Activated CD4-positive, alpha-beta memory T cell treated with anti-CD3 and anti-CD28 coated beads, Interleukin-2, amount 10 ng/mL, durations not matched to agents 7 days and 5 days (primary cell): ENCODE measurements at regions not wholly inside any gene's neighbourhood (a gene's known extent, or its start where the extent isn't known, plus 50 kb on each side); places are given as distances from the start of the nearest gene placed in this dataset.

Experiments
- CTCF ChIA-PET: fragments of 350-600 bp; sonication (Branson Sonifier 250); formaldehyde crosslinking; loops from one replicate; lab custom pipeline; 2021; ENCODE audit warnings: antibody characterized with exemption, inconsistent platforms; lab: Charles Lee
- POLR2A ChIA-PET: fragments of 350-600 bp; sonication (Branson Sonifier 250); formaldehyde crosslinking; loops from one replicate; lab custom pipeline; 2021; ENCODE audit warnings: antibody characterized with exemption; lab: Charles Lee
- DNase-seq: peaks from one replicate; pipeline ENCODE4 v3.0.0-alpha.2; 2020
- H3K27ac Mint-ChIP-seq: one replicate; pipeline ENCODE4 v1.8.0; 2021; ENCODE audit warnings: mild to moderate bottlenecking, mixed read lengths
- H3K27me3 Mint-ChIP-seq: one replicate; pipeline ENCODE4 v1.8.0; 2021; ENCODE audit warnings: mixed read lengths
- H3K36me3 Mint-ChIP-seq: one replicate; pipeline ENCODE4 v1.8.0; 2021; ENCODE audit warnings: low read depth, mixed read lengths
- H3K4me1 Mint-ChIP-seq: one replicate; pipeline ENCODE4 v1.8.0; 2021; ENCODE audit warnings: mixed read lengths
- H3K4me3 Mint-ChIP-seq: one replicate; pipeline ENCODE4 v1.8.0; 2021; ENCODE audit warnings: mild to moderate bottlenecking, mixed read lengths
- H3K9me3 Mint-ChIP-seq: one replicate; pipeline ENCODE4 v1.8.0; 2021; ENCODE audit warnings: mixed read lengths

DNA sequence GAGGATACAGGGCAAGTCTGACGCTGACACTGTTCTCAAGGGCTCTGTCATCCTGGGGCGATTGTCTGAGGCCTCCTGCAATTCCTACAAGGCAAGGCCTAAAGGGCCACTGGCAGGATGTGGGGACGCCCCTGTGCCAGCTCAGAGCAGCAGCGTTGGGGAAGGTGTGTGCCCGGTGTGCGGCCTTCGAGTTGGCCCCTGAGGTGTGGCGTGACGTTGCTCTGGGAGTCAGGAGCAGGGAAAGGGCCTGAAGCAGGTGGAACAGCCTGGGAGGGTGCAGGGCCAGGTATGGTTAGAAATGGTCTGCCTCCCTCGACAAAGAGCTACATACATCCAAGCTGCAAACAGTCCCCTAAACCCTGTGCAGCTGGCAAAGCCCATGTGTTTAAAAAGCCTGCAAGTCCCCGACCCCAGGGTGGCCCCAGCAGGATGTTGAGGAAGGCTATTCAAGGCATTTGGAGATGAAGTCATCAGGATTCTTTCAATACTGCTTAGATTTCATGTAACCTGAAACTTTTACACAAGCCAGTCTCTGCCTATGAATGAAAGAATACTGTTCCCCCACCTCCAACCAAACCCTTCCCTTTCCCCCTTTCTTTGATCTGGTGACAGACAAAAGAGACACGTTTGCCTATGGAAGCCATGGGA lies 142.5 kb upstream of the TNS3 start:
- Mint-ChIP-seq H3K4me1 (no peaks in the 10 kb centered on the region), H3K27me3 (no peaks in the 10 kb centered on the region), H3K9me3 (no peaks in the 10 kb centered on the region), H3K36me3 (no peaks in the 10 kb centered on the region), H3K4me3 (no peak overlapping the region), H3K27ac (no peak overlapping the region)
- DNase-seq = no peak
- ChIA-PET CTCF (no interaction called here), POLR2A (no interaction called here)

DNA sequence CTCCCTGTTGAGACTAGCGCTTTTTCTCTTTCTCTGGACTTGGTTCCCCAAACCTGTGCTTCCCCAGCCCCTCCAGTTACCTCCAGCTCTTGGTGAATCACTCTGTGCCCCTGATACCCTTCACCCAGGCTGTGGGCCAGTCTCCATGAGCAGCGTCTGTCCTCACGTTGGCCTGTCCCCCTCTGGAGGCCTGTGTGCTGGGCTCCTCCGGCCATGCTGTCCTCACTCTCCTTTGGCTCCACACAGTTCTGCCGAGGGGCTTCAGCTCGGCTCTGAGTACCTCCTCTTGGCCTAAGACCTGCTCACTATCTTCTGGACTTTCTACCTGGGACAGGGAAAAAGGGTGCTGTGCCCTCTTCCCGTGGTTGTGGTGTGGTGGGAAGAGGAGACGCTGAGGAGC lies 140.2 kb upstream of the TNS3 start:
- no peaks in the 10 kb centered on the region for H3K4me1 Mint-ChIP-seq
- H3K4me3 Mint-ChIP-seq = no peak overlapping the region
- POLR2A ChIA-PET = no interaction called here
- no peaks in the 10 kb centered on the region for H3K27me3 Mint-ChIP-seq
- no peaks in the 10 kb centered on the region for H3K9me3 Mint-ChIP-seq
- no peak for DNase-seq
- H3K27ac Mint-ChIP-seq = no peak overlapping the region
- H3K36me3 Mint-ChIP-seq = no peaks in the 10 kb centered on the region
- CTCF ChIA-PET = no interaction called here

DNA sequence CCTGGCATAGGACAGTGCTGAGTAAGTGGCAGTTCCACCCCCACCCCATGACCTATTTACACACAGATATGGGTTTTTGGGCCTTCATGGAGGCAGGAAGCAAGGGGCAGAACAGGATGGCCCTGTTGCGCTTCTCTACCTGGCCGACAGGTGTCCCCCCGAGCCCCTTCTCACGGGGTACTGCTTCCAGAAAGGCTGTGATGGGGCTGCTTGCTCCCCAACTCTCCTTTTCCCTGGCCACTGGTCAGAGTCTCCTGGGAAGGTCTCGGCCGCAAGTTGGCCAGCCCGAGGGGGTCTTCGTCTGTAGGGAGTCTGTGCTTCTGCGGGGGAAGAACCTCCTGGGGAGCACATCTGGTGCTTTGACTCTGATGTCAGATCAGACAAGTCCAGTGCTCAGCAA lies 139.8 kb upstream of the TNS3 start:
- CTCF ChIA-PET = no interaction called here
- POLR2A ChIA-PET = no interaction called here
- no peaks in the 10 kb centered on the region for H3K36me3 Mint-ChIP-seq

DNA sequence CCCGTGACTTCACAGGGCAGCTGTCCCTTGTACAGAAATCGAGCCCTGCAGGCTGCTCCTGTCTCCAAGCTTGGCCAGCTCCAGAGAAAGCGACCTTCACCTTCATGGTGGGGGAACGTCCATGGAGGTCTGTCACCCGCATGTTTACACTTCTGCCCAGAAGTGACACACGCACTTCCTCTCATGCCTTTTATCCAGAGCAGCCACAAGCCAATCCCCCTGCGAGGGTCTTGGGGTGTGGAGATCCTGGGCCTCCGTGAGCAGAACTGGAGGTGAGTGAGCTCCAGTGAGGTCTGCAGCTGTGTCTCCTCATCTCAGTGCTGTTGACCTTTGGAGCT lies 139.0 kb upstream of the TNS3 start:
- no peak overlapping the region for H3K4me3 Mint-ChIP-seq
- H3K27me3 Mint-ChIP-seq = no peaks in the 10 kb centered on the region
- H3K9me3 Mint-ChIP-seq = no peaks in the 10 kb centered on the region
- ChIA-PET POLR2A (no interaction called here), CTCF (no interaction called here)
- no peak for DNase-seq
- no peak overlapping the region for H3K27ac Mint-ChIP-seq
- H3K36me3 Mint-ChIP-seq = no peaks in the 10 kb centered on the region
- no peaks in the 10 kb centered on the region for H3K4me1 Mint-ChIP-seq

More for the DNA sequence above, 139.8 kb upstream of the TNS3 start:
- Mint-ChIP-seq H3K27me3 (no peaks in the 10 kb centered on the region), H3K27ac (no peak overlapping the region), H3K4me3 (no peak overlapping the region), H3K4me1 (no peaks in the 10 kb centered on the region), H3K9me3 (no peaks in the 10 kb centered on the region)
- no peak for DNase-seq

DNA sequence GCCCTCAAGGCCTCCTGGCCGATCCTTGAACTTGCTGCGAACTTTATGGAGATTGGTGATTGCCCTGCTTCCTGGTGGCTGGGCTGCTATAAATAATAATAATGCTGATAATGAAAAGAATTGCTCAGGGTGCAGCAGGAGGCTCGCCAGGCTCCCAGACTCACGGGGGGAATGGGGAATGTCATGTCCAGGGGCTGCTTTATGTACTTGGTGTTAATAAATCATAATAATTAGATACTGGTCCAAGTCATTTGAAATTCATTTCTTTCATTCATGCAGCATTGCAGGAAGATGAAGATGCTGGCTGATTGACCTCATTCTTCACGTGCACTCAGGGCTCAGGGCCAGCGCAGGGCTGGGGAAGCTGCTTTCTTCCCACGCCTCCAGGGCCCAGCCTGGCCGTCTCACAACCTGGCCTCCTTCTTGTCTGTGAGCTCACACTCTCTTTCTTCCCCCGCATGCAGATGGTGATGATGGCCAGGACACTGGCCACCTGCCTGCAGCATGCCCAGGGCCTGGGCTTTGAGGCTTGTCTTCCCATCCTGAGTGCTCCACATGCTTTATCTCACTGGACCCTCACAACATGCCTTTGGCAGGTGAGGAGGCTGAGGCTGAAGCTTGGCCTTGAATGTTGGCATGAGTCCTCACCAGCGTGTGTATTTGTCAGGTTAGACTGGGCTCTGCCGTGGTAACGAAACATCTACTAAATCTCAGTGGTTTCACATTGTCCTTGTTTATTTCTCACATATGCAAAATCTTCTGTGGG lies 138.4 kb upstream of the TNS3 start:
- Mint-ChIP-seq H3K4me3 (no peak overlapping the region), H3K4me1 (no peaks in the 10 kb centered on the region), H3K36me3 (no peaks in the 10 kb centered on the region), H3K27ac (no peak overlapping the region), H3K27me3 (no peaks in the 10 kb centered on the region), H3K9me3 (no peaks in the 10 kb centered on the region)
- DNase-seq = no peak
- ChIA-PET POLR2A (no interaction called here), CTCF (no interaction called here)

DNA sequence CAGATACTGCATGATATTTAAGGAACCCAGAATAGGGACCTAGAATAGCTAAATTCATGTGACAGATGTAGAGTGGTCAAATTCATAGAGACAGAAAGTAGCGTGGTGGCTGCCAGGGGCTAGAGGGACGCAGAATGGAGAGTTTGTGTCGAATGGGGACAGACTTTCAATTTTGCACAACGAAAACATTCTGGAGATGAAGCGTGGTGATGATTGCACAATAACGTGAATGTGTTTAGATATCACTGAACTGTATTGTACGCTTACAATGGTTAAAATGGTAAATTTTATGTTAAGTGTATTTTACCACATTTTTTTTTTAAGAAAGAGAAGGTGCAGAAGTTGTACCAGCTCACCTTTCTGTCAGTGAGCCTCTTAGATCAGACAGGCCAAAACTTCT lies 137.8 kb upstream of the TNS3 start:
- H3K27ac Mint-ChIP-seq = no peak overlapping the region
- H3K9me3 Mint-ChIP-seq = no peaks in the 10 kb centered on the region
- no peaks in the 10 kb centered on the region for H3K27me3 Mint-ChIP-seq
- H3K4me1 Mint-ChIP-seq = no peaks in the 10 kb centered on the region
- H3K4me3 Mint-ChIP-seq = no peak overlapping the region
- POLR2A ChIA-PET = no interaction called here
- no peak for DNase-seq
- CTCF ChIA-PET = no interaction called here
- H3K36me3 Mint-ChIP-seq = no peaks in the 10 kb centered on the region

DNA sequence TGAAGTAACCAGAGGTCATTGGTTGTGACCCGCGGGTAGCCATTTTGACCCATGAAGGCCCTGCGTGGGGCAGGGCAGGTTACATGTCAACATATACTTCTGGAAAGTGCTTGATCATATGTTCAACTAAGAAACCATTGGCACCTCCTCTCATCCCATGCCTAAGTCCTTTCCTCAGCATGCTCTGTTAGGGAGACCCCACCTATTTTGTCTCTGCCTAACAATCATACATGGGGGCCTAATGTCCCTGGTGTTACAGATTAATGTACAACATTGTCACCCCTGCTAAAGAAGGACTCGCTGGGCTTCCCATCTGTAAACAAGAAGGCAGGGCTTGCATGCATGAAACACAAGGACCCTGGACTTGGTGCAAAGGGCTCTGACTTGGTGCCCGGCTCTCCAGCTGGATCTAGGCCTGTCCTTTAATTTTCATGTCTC lies 133.7 kb upstream of the TNS3 start:
- ChIA-PET POLR2A (no interaction called here), CTCF (no interaction called here)
- Mint-ChIP-seq H3K27me3 (no peaks in the 10 kb centered on the region), H3K27ac (no peak overlapping the region), H3K36me3 (no peaks in the 10 kb centered on the region), H3K9me3 (no peaks in the 10 kb centered on the region), H3K4me1 (no peaks in the 10 kb centered on the region), H3K4me3 (no peak overlapping the region)
- no peak for DNase-seq

DNA sequence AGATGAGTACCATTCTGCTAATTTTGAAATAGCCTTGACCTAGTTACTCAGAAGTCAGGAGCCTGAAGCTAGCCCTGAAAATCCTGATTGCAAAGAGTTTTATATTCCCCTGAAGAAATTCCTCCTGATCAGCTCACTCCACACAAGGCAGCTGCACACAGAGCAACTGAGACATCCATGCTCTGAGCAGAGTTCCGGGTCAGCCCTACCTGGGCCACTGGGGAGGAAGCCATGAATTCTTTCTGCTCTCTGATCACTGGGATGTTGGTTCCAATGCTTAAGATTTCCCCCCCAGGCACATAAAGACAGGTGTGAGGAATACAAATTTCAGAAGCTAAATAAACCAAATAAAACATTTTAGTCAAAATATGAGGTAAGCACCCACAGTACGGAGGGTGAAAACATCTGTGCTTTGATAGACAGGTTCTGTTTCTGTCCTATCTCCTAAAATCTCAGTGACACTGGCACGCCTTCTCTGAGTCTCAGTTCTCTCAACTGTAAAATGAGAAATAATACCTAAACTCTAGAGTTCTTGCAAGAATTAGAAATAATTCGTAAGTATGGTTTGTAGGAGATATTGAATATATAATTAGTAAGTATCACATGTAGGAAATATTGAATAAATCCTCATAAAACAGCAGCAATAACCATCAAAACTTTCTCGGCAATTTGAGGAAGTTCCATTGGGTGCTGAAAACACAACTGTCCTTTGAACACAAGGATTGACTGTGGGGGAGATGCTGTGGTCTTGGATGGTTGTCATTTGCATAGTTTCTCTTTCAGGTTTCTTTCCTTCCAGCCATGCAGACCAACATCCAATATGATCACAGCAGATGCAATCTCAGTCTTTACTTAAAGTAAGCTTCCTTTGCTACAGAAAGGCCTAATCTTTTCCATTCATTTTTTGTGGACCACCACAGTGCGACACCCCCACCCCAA lies 133.0 kb upstream of the TNS3 start:
- CTCF ChIA-PET = no interaction called here
- Mint-ChIP-seq H3K27ac (no peak overlapping the region), H3K36me3 (no peaks in the 10 kb centered on the region), H3K9me3 (no peaks in the 10 kb centered on the region), H3K27me3 (no peaks in the 10 kb centered on the region), H3K4me3 (no peak overlapping the region), H3K4me1 (no peaks in the 10 kb centered on the region)
- POLR2A ChIA-PET = no interaction called here
- DNase-seq = no peak

DNA sequence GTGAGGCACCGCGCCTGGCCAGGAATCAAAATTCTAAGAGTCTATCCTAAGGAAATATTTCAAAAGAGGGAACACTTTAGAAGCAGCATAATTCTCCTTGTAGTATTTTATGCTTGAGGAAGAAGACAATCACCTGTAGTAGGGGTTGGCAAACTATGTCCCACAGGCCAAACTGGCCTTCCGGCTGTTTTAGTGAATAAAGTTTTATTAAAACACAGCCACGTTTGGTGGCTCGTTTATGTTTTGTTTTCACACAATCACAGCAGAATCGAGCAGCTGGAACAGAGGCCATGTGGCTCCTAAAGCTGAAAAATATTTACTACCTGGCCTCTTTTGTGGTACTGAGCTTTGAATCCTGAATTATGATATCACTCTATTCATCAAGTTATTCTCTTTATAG lies 131.7 kb upstream of the TNS3 start:
- POLR2A ChIA-PET = no interaction called here
- Mint-ChIP-seq H3K27ac (no peak overlapping the region), H3K4me3 (no peak overlapping the region), H3K27me3 (no peaks in the 10 kb centered on the region), H3K4me1 (no peaks in the 10 kb centered on the region), H3K9me3 (no peaks in the 10 kb centered on the region), H3K36me3 (no peaks in the 10 kb centered on the region)
- CTCF ChIA-PET = interaction anchor here (0.7 kb wide), 1 partner anchor 406 kb away, joined by 4 read pairs; no protein-coding TSS in a partner anchor
- DNase-seq = no peak

DNA sequence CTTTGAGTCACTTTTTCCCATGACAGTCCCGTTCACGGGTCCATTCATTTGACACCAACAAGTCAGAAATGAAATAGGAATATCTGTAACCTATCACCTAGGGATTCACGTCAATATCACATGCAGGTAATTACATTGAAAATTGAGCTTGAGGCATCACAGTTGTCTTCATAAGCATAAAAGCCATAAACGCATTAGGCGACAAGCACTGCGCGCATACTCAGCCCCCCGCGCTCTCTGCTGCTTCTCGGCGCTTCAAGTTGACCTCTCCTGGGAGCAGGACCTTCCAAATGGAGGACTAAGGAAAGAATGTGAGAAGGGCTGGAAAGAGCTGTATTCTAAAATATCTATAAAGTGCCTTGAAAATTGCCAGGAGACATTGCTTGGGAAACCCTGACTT lies 130.5 kb upstream of the TNS3 start:
- no peak for DNase-seq
- Mint-ChIP-seq H3K27ac (no peak overlapping the region), H3K27me3 (no peaks in the 10 kb centered on the region), H3K4me1 (no peaks in the 10 kb centered on the region), H3K4me3 (no peak overlapping the region), H3K36me3 (no peaks in the 10 kb centered on the region), H3K9me3 (no peaks in the 10 kb centered on the region)
- CTCF ChIA-PET = no interaction called here
- POLR2A ChIA-PET = no interaction called here

DNA sequence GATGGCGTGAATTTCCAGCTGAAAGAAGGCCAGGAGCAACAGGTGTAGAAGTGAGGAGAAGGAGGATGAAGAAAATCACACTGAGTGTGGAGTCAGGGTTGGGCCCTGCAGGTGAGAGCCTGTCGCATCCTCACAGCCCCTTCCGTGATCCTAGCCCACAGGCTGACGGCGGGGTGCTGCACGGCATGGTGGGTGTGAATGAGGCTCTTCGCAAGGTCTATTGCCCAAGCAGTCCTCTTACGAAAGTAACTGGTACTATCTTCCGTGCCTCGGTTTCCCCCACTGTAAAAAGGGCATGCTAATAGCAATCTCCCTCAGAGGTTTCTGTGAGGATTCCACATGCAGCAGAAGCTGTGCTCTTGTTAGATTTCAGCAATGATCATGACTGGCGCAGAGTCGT lies 129.9 kb upstream of the TNS3 start:
- ChIA-PET POLR2A (no interaction called here), CTCF (no interaction called here)
- H3K9me3 Mint-ChIP-seq = no peaks in the 10 kb centered on the region
- no peak overlapping the region for H3K4me3 Mint-ChIP-seq
- no peak overlapping the region for H3K27ac Mint-ChIP-seq
- H3K27me3 Mint-ChIP-seq = no peaks in the 10 kb centered on the region
- no peak for DNase-seq
- no peaks in the 10 kb centered on the region for H3K36me3 Mint-ChIP-seq
- no peaks in the 10 kb centered on the region for H3K4me1 Mint-ChIP-seq

DNA sequence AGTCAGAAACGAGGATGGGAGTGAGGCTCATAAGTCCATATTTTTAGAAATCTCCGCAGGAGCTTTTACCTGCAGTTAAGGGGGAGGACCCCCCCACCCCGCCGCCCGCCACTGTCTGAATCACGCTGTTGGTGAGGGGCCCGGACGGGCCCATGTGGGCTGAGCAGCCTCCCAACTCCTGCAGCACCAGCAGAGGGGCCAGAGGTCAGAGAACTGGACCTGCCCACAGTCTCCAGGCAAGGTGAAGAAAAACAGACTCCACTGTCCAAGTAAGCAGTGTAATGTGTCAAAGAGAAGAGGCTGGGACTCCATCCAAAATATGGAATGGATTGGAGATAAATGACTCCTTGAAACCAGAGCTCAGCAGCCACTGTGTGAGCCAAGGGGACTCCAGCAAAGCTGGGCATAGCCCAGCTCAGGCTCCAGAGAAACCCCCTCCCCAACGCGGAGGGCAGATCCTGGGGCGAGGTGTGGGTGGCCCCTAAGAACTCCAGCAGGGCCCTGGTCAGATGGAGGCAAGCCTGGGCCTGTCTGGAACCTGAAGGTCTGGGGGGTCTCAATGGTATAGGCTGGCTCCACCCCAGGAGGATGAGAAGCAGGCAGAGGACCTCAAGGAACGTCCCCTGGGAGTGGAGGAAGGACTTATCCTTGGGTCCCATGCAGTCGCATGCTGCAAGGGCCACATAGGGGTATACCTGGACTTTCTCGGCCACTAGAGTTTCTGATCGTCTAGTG lies 128.5 kb upstream of the TNS3 start:
- no peak for DNase-seq
- H3K27me3 Mint-ChIP-seq = no peaks in the 10 kb centered on the region
- H3K27ac Mint-ChIP-seq = no peak overlapping the region
- H3K4me1 Mint-ChIP-seq = no peaks in the 10 kb centered on the region
- no peaks in the 10 kb centered on the region for H3K36me3 Mint-ChIP-seq
- ChIA-PET CTCF (no interaction called here), POLR2A (no interaction called here)
- no peaks in the 10 kb centered on the region for H3K9me3 Mint-ChIP-seq
- no peak overlapping the region for H3K4me3 Mint-ChIP-seq

DNA sequence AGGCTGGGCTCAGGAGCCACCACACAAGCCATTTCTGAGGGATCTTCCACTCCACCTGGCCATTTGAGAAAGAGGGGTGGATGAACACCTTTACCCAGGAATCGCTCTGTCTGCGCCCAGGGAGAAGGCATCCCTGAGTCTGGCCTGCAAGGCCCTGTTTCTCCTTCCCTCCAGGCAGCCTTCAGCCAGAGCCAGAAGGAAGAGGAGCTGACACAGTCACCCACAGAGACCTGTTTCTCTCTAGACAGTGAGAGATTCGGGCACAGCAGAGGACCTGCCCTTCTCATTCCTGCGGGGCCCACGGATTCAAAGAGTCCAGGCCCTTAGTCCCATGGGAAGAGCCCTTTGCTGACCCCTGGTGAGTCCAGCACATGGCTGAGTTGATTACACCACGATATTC lies 127.5 kb upstream of the TNS3 start:
- Mint-ChIP-seq H3K27ac (no peak overlapping the region), H3K4me1 (no peaks in the 10 kb centered on the region), H3K4me3 (no peak overlapping the region), H3K9me3 (no peaks in the 10 kb centered on the region), H3K27me3 (no peaks in the 10 kb centered on the region), H3K36me3 (no peaks in the 10 kb centered on the region)
- ChIA-PET CTCF (no interaction called here), POLR2A (no interaction called here)
- DNase-seq = no peak
